ENCODE measurements at regions not wholly inside any gene's neighbourhood (a gene's known extent, or its start where the extent isn't known, plus 50 kb on each side); places are given as distances from the start of the nearest gene placed in this dataset.

DNA sequence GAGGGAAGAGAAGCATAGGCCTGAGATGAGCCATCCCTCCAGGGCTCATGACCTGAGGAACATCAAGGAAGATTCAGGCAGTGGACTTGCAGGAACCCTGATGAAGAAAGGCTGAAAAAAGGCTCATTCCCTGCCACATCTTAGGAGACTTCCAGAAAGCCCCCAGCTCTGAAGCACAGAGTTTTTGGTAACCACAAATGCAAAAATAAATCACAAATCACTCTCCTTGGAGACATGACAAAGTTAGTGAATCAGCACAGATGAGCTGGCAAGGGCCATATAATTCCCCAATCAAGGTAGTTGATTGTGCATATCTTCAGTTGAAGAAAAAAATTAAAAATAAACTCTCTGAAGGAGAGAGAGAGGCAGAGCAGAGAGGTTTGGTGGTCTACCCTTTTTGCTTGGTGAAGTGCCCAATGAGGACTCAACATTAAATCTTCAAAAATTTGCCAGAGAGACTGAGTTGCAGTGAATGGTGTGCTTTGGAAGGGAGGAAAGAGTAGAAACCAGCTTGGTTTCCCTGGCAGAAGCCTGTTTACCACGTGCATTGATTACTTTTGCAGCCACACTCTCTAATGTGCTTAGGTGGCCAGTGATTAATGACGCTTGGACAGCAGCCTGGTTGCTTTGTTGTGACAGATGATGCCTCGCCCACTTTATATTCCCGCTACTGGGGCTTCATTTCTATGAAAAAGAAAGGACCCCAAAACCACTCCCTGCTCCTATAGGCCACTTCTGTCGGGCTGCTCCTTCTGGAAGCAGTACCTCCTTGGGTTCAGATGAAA is 257.4 kb upstream of the SLC14A2 start:
- TF ChIP-seq GABPA (IDR thresholded peaks at IDR 0.05; ENCODE audit: low read depth) (no peak), POLR2AphosphoS5 (IDR thresholded peaks at IDR 0.05; ENCODE audit: low read length) (no peak), CBX5 (IDR thresholded peaks at IDR 0.05; ENCODE audit: low read depth) (no peak), NBN (IDR thresholded peaks at IDR 0.05) (no peak)

Data from GM12878 (cell line).